HFF-Myc (cell line): ENCODE measurements at regions not wholly inside any gene's neighbourhood (a gene's known extent, or its start where the extent isn't known, plus 50 kb on each side); places are given as distances from the start of the nearest gene placed in this dataset.

Experiments
- DNase-seq: peaks from one replicate; pipeline ENCODE4 v3.0.0-alpha.2; 2011; ENCODE audit warnings: low read depth; ENCODE audit errors: extremely low read depth
- H3K4me3 ChIP-seq: replicated peaks from 2 replicates; pipeline ENCODE4 v1.5.1; 2011; ENCODE audit warnings: low read depth, mild to moderate bottlenecking, control low read depth, low read length
- TF ChIP-seq, protein P1 (sequence below): IDR thresholded peaks from 2 replicates; pipeline ENCODE4 v1.5.1; 2012; ENCODE audit warnings: mild to moderate bottlenecking, low read depth, low read length, control low read depth; ENCODE audit errors: missing control alignments

DNA sequence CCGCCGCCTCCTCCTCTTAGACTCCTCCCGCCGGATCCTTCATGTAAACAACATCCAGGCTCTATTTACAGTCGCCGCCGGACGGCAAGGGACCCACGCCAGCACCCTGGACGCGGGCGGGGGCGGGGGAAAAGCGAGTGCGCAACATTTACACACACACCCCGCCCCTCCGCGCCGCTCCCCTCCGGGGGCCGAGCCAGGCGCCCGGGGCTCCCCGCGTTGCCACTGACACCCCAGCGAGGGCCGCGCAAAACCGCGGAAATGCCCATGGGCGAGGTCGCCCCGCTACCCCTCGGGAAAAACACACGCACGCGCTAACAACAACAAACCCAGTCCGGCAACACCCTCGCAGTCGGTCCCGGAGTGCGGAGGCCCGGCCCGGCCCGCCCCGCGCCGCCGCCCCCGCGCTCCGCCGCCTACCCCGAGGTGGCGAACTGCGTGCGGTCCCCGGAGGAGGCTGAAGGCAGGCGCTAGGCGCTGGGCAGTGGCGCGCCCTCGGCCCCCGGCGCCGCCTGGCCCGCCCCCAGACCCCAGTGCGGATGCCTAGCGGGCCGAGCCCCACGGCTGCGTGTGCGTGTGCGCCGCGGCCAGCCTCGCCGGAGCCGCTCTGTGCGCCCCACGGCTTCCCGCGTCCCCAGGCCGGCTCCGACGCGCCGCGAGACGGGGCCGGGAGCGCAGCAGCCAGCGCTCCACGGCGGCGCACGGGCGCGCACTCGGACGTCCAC is 81.1 kb upstream of the AK4 start:
- TF ChIP-seq, protein P1, sequence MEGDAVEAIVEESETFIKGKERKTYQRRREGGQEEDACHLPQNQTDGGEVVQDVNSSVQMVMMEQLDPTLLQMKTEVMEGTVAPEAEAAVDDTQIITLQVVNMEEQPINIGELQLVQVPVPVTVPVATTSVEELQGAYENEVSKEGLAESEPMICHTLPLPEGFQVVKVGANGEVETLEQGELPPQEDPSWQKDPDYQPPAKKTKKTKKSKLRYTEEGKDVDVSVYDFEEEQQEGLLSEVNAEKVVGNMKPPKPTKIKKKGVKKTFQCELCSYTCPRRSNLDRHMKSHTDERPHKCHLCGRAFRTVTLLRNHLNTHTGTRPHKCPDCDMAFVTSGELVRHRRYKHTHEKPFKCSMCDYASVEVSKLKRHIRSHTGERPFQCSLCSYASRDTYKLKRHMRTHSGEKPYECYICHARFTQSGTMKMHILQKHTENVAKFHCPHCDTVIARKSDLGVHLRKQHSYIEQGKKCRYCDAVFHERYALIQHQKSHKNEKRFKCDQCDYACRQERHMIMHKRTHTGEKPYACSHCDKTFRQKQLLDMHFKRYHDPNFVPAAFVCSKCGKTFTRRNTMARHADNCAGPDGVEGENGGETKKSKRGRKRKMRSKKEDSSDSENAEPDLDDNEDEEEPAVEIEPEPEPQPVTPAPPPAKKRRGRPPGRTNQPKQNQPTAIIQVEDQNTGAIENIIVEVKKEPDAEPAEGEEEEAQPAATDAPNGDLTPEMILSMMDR: no peak
- DNase-seq: no peak
- H3K4me3 ChIP-seq: peak overlapping the region; percentile 66

DNA sequence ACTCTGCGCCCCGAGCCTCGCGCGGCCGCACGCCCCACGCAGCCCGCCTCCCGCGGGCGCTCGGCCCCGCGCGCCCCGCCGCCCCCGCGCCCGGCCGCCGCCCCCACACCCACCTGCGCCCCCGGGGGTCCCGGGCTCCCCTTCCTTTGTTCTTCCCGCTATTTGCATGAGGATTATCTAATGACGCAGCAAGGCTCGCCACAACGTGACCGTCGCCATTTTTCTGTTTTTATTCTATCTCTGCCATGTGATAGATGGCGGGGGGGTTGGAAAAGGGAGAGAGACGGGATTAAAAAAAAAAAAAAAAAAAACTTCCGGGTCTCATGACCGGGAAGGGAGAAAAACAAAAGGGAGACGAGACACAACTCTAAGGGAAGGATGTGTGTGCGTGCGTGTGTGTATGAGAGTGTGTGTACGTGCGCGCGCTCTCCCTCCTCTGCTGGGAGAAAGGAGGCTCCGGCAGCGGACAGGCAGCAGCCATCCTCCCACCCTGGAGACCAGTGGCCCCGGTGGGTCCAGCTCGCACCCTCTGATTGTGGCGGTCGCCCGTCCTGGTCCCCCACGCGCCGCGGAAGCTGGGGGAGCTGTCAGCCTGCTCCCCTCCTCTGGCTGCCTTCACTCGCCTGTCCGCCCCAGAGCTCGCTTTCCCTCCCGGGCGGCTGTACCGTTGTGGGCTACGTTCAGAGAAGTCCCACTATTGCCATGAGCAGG is 80.4 kb upstream of the AK4 start:
- TF ChIP-seq, protein P1: no peak
- H3K4me3 ChIP-seq: peak overlapping the region; percentile 66
- DNase-seq: peak; percentile 30

GRCh38 chr1:65068202-65069010 is 79.6 kb upstream of the AK4 start:
- peak overlapping the region; percentile 66 for H3K4me3 ChIP-seq
- no peak for DNase-seq
- TF ChIP-seq, protein P1: no peak

DNA sequence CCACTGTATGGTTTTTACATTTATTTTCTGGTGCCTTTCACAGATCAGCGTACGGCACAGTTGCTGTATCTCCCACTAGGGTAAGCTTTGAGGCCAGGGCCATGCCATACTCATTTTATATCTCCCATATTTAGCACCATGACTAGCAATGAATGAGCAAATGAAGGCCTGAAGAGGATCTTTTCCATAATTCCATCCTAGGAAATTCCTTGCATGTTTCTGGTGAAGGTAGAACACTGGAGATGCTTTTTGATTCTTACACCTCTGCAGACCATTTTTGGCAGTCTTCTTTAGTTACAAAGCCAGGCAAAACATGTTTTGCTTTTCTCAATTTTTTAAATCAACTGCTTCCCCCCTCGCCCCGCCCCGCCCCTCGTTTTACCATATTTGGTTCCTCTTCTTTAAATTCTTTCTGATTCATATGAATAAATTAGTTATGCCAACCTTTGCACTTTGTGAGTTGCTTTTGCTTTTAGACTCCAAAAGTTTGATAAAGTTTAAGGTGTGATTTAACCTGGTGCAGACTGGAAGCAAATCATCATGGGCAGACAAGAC is 78.9 kb upstream of the AK4 start:
- TF ChIP-seq, protein P1: no peak

GRCh38 chr1:65072845-65073244 is 75.2 kb upstream of the AK4 start:
- H3K4me3 ChIP-seq: no peak overlapping the region
- TF ChIP-seq, protein P1: no peak
- DNase-seq: no peak

More for the DNA sequence above, 78.9 kb upstream of the AK4 start:
- H3K4me3 ChIP-seq: peak overlapping the region; percentile 66; the same call in 1 of the 2 replicates
- no peak for DNase-seq
